ENCODE measurements at regions not wholly inside any gene's neighbourhood (a gene's known extent, or its start where the extent isn't known, plus 50 kb on each side); places are given as distances from the start of the nearest gene placed in this dataset.

GRCh38 chr18:46378126-46378863 lies 274.1 kb downstream of the HAUS1 start:
- no peak for DNase-seq (ENCODE audit: low spot score)

DNA sequence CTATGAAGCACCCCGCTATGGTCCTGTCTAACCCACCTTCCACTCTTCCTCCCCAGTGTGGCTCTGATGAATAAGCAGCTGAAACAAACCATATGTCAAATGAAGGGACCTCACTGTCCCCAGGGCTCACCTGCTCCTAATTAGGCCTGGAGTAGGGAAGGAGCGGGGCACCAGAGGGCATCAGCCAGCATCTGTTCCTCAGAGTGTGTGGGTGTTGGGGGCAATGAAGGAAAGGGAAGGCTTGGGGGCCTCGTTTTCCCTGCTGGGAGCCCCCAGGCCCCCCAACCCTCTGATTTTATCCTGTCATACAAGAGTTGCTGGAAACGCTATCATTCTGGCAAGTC lies 274.7 kb downstream of the HAUS1 start:
- DNase-seq (ENCODE audit: low spot score), result no peak

DNA sequence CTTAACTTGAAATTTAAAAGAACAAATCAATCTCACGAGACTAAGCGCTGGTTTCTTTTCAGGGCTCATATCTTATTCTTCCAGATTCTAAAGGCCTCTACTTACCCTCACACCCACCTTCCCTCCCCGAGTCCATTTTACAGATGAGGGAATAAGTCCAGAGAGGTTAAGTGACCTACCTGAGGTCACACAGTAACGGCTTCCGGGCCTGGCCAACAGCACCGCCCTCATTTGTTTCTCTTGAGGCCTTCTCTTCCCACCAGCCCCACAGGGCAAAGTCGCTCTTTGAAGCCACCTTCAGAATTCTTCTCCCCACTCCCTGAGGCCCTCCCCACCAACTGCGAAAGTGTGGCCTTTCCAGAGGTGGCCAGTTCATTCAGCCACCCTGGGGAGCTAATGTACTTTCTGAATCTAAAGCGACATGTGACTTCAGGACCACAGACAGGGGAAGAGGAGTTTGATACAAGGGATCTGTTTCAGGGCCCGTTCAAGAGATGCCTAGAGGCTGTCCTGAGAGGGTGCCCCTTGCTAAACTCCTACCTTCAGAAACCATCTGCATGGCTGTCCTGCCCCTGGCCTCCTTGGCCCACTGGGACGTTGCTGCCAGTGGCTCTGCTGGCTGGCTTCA lies 275.3 kb downstream of the HAUS1 start:
- DNase-seq (ENCODE audit: low spot score), result no peak

DNA sequence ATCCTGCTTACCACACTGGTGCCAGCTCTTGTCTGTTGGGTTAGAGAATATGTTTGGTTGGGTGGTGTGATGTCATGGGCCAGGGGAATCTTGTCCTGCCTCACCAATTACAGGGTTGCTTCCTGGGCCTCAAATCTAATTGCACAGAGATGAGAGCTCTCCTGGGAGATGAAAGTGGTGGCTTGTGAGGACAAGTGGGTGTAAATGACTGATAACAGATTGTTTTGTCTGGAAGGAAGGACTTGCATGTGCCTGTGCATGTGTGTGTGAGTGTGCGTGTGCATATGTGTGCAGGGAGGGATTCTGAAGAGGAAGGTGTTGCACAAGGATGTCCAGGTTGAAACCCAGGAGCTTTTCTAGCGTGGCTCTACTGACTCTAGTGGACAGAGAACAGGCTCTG lies 271.9 kb downstream of the LOXHD1 start:
- DNase-seq (ENCODE audit: low spot score), result no peak

DNA sequence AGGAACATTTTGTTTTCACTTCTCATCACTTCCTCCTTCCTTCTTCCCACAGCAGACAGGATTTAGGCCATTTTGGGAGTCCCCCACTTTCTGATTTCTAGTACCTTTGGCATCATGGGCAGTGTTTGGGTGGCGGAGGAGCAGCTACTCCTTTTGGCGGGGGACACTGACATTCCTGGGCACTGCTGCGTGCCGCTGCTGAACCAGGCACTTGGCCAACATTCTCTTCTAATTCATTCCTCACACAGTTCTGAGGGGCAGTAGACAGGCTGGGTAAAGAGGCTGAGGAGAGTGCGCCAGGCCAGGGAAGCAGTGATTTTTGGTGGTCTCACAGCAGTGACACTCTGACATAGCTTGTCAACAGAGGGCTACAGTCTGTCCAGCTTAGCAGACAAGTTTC lies 270.2 kb downstream of the LOXHD1 start:
- peak; percentile 61 for DNase-seq (ENCODE audit: low spot score)

- DNase-seq (ENCODE audit: low spot score), result no peak
Measured at GRCh38 chr18:46387441-46388131, 269.4 kb downstream of the LOXHD1 start.

GRCh38 chr18:46388286-46388685 lies 268.7 kb downstream of the LOXHD1 start:
- DNase-seq (ENCODE audit: low spot score), result no peak

- no peak for DNase-seq (ENCODE audit: low spot score)
Measured at GRCh38 chr18:46392576-46392975, 264.4 kb downstream of the LOXHD1 start.

GRCh38 chr18:46393230-46393629 lies 263.8 kb downstream of the LOXHD1 start:
- DNase-seq (ENCODE audit: low spot score), result no peak

DNA sequence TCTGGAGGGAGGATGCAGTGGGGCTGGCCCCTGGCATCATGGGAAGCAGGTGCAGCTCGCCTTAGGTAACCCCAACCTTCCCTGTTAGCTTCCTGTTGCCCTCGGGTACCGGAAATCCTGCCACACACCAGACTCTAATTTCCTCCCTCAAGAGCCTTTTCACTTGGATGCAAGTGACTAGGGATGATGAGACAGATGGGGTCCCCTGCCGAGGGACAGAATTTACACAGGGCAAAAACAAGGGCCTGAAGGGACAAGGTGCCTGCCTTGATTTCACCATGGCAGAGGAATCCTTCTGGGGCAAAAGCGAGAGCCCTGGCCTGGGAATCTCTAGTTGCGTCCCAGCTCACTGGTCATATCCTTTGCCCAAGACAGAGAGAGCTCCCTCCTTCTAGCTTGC lies 263.1 kb downstream of the LOXHD1 start:
- DNase-seq (ENCODE audit: low spot score), result no peak

GRCh38 chr18:46395795-46396194 lies 261.2 kb downstream of the LOXHD1 start:
- no peak for DNase-seq (ENCODE audit: low spot score)

- no peak for DNase-seq (ENCODE audit: low spot score)
Measured at GRCh38 chr18:46397174-46397573, 259.8 kb downstream of the LOXHD1 start.

GRCh38 chr18:46398005-46398404 lies 259.0 kb downstream of the LOXHD1 start:
- DNase-seq (ENCODE audit: low spot score), result no peak

GRCh38 chr18:46398625-46399024 lies 258.4 kb downstream of the LOXHD1 start:
- no peak for DNase-seq (ENCODE audit: low spot score)

- no peak for DNase-seq (ENCODE audit: low spot score)
Measured at GRCh38 chr18:46399303-46399702, 257.7 kb downstream of the LOXHD1 start.

GRCh38 chr18:46400449-46400848 lies 256.6 kb downstream of the LOXHD1 start:
- DNase-seq (ENCODE audit: low spot score), result no peak

- DNase-seq (ENCODE audit: low spot score), result no peak
Measured at GRCh38 chr18:46401486-46402070, 255.4 kb downstream of the LOXHD1 start.

DNA sequence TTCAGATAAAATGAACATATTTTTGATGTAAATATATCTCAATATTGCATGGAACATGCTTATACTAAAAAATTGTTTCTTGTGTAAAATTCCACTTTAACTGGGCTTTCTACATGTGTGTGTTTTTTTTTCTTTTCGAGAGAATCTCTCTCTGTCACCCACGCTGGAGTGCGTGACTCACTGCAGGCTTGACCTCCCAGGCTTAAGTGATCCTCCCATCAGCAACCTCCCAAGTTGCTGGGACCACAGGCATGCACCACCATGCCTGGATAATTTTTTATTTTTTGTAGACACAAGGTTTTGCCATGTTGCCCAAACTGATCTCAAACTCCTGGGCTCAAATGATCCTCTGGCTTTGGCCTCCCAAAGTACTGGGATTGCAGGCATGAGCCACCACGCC lies 254.6 kb downstream of the LOXHD1 start:
- no peak for DNase-seq (ENCODE audit: low spot score)

GRCh38 chr18:46402945-46403344 lies 254.1 kb downstream of the LOXHD1 start:
- no peak for DNase-seq (ENCODE audit: low spot score)

- no peak for DNase-seq (ENCODE audit: low spot score)
Measured at GRCh38 chr18:46405832-46406538, 251.0 kb downstream of the LOXHD1 start.

DNA sequence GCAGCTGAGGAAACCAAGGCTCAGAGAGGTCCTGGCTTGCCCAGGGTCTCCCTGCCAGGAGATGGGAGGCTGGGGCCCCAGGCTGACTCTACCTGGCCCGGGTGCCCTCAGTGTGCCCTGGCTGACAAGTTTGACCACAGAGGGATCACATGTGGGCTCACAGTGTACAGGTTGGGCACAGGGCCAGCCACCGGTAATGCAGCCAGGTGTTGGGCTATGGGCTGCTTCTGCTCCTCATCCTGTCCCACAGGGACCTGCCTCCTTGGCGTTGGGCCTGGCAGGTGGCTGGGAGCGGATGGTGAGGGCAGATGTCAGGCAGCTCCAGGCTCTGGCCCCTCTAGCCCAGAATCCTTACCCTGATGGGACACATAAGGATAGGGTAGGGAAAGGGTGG lies 250.5 kb downstream of the LOXHD1 start:
- no peak for DNase-seq (ENCODE audit: low spot score)

- no peak for DNase-seq (ENCODE audit: low spot score)
Measured at GRCh38 chr18:46407486-46408166, 249.4 kb downstream of the LOXHD1 start.

Measured in AG20443 (cell line).